Fibroblast of skin of right quadriceps (primary cell): ENCODE measurements at regions not wholly inside any gene's neighbourhood (a gene's known extent, or its start where the extent isn't known, plus 50 kb on each side); places are given as distances from the start of the nearest gene placed in this dataset.

Experiments
- DNase-seq: peaks from one replicate; pipeline ENCODE4 v3.0.0-alpha.2; 2013

GRCh38 chr14:42683707-42684106 lies 1077.0 kb downstream of the LRFN5 start:
- DNase-seq: no peak

DNA sequence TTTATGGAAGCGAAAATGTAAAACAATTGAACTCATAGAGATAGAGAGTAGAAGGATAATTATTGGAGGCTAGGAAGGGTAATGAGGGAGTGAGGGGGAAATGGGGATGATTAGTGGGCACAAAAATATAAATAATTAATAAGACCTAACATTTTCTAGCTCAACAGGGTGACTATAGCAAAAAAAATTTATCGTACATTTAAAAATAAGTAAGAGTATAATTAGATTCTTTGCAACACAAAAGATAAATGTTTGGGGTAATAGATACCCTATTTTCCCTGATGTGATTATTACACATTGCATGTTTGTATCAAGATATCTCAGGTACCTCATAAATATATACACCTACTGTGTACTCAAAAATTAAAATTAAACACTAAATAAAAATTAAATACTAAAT lies 1070.0 kb downstream of the LRFN5 start:
- DNase-seq: no peak

GRCh38 chr14:42673963-42674362 lies 1067.3 kb downstream of the LRFN5 start:
- DNase-seq: no peak

- DNase-seq: no peak
Measured at GRCh38 chr14:42671636-42672035, 1065.0 kb downstream of the LRFN5 start.

GRCh38 chr14:42665083-42665482 lies 1058.4 kb downstream of the LRFN5 start:
- no peak for DNase-seq

GRCh38 chr14:42664190-42664589 lies 1057.5 kb downstream of the LRFN5 start:
- DNase-seq: no peak

DNA sequence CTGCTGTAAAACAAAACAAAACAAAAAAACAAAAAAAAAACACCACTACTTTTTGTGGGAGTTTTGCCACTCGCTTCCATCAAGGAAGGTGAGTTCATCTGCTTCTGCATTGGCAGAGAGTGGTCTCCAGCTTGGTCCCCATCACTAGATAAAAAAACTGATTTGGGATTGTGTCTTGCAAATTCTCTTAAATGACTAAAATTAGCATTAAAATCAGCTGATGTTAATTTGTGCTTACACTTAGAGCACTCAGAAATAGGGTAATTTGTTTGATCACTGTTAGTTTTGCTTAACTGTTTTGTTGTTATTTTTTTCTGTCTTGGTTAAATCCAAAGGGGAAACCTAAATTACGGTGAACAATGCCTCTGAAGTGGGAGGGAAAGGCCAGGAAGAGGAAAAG lies 1048.0 kb downstream of the LRFN5 start:
- DNase-seq: no peak

DNA sequence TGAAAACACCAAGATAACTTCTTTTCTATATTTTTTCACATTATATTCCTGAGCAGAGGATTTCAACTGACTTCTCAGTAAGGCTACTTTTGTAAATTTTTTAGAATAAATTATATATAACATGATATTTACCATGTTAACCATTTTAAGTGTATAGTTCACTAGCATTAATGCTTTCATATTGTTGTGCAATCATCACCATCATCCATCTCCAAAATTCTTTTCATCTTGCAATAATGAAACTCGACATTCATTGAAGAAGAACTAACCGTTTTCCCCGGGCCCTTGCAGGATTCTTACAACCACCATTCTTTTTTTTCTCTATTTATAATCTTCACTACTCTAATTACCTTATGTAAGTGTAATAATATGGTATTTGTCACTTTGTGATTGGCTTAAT lies 1036.1 kb downstream of the LRFN5 start:
- no peak for DNase-seq

DNA sequence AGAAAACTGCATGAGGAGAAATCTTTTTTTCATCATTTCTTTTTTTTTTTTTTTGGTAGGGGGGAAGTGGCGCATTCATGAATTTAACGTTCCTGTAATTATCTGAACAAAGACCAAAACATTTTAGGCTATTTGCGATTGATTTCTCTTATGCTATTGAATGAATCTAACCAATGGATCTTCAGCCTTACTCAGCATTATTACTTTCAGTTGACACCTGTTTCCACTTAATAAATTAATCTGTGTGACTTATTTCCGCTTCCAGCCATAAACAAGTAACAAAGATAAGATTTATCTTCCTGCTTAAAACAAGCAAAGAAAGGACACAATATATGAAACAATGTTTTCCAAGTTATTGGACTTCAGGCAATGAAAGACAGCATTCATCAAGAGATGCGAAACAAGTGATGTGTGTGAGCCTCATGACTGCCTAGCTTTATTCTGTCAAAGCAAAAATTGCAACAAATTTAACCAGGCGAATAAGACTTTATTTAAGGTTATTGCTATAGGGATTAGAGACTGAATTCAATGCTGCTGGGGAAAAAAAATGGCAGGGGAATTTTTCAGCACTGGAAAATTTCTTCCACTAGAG lies 1026.9 kb downstream of the LRFN5 start:
- DNase-seq: no peak

DNA sequence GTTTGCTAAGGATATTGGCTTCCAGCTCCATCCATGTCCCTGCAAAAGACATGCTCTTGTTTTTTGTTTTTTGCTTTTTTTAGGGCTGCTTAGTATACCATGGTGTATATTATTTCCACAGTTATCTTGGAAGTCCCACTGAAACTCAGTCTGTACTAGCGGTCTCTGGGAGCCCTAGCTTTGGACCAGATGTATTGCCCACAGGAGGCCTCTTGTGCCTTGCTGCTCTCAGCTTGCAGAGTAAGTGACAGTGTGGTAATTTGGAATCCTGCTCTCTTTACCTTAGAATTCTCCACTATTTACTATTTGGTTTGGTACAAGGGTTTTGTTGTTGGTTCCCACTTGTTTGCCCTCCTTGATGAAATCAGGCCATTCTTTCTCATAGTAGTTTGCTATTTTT lies 1022.9 kb downstream of the LRFN5 start:
- no peak for DNase-seq

DNA sequence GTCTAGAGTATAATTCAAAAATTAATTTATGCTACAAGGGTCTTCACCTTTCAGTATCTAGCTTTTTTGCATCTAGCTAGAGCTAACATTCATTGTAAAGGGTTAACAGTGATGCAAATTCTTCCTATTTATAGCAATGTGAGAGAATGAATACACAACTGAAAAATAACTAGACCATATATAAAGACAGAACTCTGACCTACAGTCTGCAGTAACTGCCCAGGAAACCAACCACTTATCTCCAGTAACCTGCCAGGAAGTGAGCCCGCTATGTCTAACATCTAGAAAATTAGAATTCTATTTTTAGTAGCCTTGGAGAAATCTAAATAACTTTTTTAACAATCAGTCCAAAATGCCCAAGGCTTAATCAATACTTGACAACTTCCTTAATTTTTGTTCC lies 1021.9 kb downstream of the LRFN5 start:
- DNase-seq: no peak

DNA sequence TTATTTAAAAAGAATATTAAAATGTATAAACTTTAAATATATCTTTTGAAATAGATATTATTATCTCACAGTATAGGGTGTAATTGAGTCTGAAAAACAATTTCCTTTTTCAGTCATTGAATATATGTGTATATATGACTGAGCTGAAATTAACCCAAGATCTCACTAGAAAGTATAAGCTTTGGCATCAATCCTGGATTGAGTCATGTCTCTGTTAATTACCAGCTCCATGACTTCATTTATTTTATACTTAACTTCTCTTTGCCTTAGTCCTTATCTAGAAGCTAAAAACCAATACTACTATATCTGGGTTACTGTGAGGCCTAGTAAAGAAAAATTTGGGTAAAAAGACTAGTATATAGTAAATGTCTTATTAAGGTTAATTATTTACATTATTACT lies 1020.3 kb downstream of the LRFN5 start:
- peak; percentile 3 for DNase-seq

DNA sequence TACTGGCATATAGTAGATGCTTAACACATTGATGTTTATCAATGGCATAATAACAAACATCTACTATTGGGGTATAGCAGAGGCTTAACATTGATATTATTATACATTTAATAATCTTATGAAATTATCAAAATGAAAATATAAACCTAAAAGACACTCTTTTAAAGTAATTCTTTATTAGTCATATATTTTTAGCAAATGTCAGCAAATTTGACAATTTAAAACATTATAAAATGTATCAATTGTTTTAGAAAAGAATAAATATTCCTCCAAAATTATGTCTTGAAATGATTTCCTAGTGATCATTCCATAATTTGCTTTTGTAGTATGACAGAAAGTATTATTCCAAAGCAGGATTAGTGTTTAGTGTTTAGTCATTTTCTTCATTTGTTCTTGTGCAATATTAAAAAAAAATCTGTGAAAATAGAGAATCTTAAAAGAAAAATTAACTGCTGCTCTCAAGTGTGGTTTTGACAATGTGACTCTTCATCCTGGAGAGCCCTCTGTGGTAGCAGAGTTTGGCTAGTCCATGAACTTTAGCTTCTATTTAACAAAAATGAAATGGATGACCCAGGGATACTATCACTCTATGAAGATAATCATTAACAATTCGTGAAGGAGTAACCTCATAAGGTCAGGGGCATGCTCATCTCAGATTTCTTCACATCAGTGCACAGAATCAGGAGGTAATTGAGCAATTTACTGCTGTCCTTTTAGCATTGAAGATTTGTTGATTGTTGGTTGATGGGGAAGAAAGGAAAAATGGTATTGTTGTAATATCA lies 1018.5 kb downstream of the LRFN5 start:
- no peak for DNase-seq

DNA sequence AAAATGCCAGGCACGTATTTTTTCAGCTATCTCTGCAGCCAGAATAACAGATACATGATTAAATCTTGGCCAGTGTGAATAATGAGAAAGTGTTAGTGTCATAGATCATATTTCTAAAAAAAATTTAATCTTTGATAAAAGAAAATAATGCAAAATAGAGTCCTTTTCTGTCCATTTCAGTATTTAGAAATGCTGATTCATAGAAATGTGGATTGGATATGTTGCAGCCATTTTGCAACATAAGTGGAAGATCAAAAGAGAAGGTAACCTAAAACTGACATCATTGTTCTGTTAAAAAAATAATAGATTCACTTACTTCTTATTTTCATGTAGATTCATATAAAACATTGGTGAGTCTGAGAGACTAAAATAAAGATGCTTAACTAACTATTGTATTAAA lies 1010.3 kb downstream of the LRFN5 start:
- no peak for DNase-seq

DNA sequence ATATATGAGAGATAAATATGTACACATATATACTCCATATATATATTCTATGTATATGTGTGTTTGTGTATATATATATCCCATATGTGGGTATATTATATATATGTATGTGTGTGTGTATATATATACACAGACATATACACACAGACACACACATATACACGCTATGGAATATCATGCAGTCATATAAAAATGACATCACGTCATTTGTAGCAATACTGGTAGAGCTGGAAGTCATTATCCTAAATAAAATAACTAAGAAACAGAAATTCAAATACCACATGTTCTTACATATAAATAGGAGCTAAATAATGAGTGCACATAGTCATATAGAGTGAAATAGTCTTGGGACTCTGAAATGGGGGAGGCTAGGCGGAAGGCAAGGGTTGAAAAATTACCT lies 1000.2 kb downstream of the LRFN5 start:
- no peak for DNase-seq

GRCh38 chr14:42602336-42602845 lies 995.7 kb downstream of the LRFN5 start:
- DNase-seq: no peak

GRCh38 chr14:42572032-42572431 lies 965.4 kb downstream of the LRFN5 start:
- DNase-seq: no peak

DNA sequence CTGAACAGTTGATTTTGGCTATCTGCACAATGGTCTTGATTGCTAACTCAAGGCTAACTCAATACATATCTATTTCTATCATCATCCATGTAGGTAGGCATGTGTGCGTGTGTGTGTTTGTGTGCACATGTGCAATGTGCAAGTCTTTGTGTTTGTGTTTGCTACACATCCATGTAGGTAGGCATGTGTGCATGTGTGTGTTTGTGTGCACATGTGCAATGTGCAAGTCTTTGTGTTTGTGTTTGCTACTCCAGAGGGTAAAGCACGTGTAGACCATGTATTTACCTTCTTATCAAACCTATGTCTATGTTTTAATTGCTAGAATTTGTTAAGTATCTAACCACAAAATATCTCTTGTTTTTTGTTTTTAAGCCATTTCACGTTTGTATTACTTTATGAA lies 962.6 kb downstream of the LRFN5 start:
- no peak for DNase-seq

GRCh38 chr14:42565556-42565955 lies 958.9 kb downstream of the LRFN5 start:
- DNase-seq: no peak

GRCh38 chr14:42563313-42563712 lies 956.6 kb downstream of the LRFN5 start:
- DNase-seq: no peak

DNA sequence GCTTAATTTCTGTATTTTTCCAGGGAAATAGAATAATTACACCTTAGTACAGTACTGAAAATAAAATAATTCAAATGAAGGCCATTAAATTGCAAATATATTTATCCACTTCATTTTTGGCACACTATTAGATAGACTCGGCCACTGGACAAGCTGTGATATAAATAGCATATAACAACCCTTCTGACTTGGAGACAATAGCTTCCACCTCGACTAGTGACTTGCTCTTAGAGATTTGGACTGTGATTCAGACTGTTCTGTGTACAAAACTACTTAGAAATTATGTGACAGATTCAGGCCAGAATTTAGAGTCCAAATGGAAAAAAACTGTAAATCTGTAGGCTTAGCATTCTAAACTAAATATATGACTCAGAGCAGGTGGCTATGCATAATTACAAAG lies 949.9 kb downstream of the LRFN5 start:
- no peak for DNase-seq

DNA sequence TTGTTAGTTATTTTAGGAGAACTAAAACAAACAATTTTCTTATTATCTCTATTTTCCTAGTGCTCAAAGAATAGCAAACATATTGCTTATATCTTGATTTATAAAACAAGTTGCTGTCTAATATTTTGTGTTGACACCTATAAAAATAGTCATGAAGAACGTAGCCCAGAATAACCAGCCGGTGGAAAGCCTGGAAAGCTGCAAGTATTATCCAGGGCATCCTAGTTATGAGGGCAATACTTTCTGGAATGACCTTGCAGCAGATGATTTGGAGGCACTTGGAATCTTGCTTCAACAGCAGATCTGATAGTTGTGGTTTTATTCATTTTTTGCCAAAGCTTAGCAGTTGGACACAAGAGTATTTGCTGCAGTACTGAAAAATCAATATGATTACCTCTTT lies 948.7 kb downstream of the LRFN5 start:
- DNase-seq: no peak

DNA sequence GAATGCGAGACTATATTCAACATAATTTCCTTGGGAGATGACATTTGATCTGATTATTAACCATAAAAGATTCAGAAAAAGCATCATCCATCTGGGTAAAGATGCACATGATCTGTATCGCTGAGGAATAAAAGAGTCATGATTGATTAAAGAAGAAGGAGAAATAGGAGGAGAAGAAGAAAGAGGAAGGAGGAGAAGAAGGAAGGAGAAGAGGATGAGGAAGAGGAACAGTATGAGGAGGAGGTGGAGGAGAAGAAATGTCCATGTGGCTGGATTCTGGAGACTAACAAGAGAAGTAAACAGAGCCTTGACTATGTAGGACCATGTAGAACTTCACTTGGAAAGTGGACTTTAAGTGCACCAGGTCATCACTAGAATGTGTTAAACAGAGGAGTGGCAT lies 947.4 kb downstream of the LRFN5 start:
- no peak for DNase-seq

DNA sequence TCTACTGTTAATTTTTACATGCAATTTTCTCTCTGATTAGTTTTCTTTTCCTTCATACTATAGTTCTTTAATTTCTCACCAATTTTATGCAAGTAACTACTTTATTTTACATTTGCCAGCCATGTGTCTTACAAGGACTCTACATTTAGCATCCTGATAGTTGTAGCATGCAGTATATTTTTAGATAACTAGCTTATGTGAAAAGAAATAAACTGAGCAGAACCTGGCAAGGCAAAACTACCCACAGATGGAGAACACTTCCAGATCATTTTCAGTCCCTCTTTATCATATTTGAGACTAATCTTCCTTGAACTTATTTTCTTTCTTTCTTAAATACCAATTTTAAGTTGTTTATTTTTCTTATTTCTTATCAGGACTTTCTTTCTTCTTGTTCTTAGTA lies 943.6 kb downstream of the LRFN5 start:
- no peak for DNase-seq

- DNase-seq: no peak
Measured at GRCh38 chr14:42548349-42548748, 941.7 kb downstream of the LRFN5 start.
